PC-9 (cell line): ENCODE measurements at regions not wholly inside any gene's neighbourhood (a gene's known extent, or its start where the extent isn't known, plus 50 kb on each side); places are given as distances from the start of the nearest gene placed in this dataset.

ENCODE experiments used
- EZH2 ChIP-seq: fragments of 200-600 bp; sonication (generic); IDR thresholded peaks from 2 replicates; pipeline ENCODE4 v1.8.0; 2017; ENCODE audit warnings: antibody characterized with exemption, low read depth
- TF ChIP-seq, protein P1 (sequence below): fragments of 200-600 bp; sonication (generic); conservative IDR thresholded peaks from 2 replicates; pipeline ENCODE4 v1.6.1; 2017; ENCODE audit warnings: mixed run types, antibody characterized with exemption, mild to moderate bottlenecking, moderate library complexity

DNA sequence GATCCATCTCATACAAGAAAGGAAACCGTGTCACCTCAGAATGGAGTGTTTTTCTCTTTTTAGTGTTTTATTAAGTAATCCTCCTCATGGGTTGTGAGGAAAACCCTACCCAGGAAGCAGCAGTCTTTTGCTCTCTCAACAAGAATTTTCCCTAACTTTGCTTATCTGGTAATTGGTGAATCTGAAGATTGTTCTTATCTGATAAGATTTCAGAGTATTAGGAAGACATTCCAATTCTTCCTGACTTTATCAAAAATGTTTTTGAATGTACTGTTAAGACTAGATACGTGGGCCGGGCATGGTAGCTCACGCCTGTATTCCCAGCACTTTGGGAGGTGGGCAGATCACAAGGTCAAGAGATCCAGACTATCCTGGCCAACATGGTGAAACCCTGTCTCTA, 86.0 kb downstream of the PHLDA1 start:
- no peak for TF ChIP-seq EZH2
- TF ChIP-seq, protein P1, sequence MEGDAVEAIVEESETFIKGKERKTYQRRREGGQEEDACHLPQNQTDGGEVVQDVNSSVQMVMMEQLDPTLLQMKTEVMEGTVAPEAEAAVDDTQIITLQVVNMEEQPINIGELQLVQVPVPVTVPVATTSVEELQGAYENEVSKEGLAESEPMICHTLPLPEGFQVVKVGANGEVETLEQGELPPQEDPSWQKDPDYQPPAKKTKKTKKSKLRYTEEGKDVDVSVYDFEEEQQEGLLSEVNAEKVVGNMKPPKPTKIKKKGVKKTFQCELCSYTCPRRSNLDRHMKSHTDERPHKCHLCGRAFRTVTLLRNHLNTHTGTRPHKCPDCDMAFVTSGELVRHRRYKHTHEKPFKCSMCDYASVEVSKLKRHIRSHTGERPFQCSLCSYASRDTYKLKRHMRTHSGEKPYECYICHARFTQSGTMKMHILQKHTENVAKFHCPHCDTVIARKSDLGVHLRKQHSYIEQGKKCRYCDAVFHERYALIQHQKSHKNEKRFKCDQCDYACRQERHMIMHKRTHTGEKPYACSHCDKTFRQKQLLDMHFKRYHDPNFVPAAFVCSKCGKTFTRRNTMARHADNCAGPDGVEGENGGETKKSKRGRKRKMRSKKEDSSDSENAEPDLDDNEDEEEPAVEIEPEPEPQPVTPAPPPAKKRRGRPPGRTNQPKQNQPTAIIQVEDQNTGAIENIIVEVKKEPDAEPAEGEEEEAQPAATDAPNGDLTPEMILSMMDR = no peak
